Endothelial cell of umbilical vein (primary cell): ENCODE measurements at regions not wholly inside any gene's neighbourhood (a gene's known extent, or its start where the extent isn't known, plus 50 kb on each side); places are given as distances from the start of the nearest gene placed in this dataset.

Experiments used
- BruUV-seq: library from RNA; stranded (reverse); fragments of 400-500 nt; replicated peaks from 2 replicates; lab custom pipeline; 2021; lab: Mats Ljungman, UMichigan
- CTCF ChIA-PET: fragments of 300-600, 350-600 bp; sonication (Branson Sonifier 250); formaldehyde crosslinking; loops from one replicate; lab custom pipeline; 2021; ENCODE audit warnings: antibody characterized with exemption, inconsistent platforms; lab: Charles Lee
- POLR2A ChIA-PET: fragments of 300-600, 350-600 bp; sonication (Branson Sonifier 250); formaldehyde crosslinking; loops from one replicate; lab custom pipeline; 2021; ENCODE audit warnings: antibody characterized with exemption, inconsistent platforms; lab: Charles Lee
- DNase-seq: peaks from one replicate; pipeline ENCODE4 v3.0.0-alpha.2; 2011; ENCODE audit warnings: low read depth, low spot score
- FAIRE-seq: peaks from 2 replicates; lab custom pipeline; 2011; peaks lifted over from hg19 to GRCh38; lab: Jason Lieb, UNC
- H2AFZ ChIP-seq: 2 replicates; pipeline ENCODE4 v1.6.0; 2012; ENCODE audit warnings: low read depth, low read length, control low read depth, inconsistent platforms
- H3K27ac ChIP-seq: 2 replicates; pipeline ENCODE4 v1.5.1; 2011; ENCODE audit warnings: low read depth, mild to moderate bottlenecking, control low read depth, low read length, moderate library complexity; ENCODE audit not compliant: insufficient read depth
- H3K27me3 ChIP-seq, 2 experiments: 2 replicates each; pipeline versions ENCODE4 v1.6.0 to v1.6.1; 2011; ENCODE audit warnings: low read length in 2 of 2, mixed read lengths in 1 of 2; ENCODE audit not compliant: control insufficient read depth in 2 of 2, insufficient read depth in 2 of 2
- H3K36me3 ChIP-seq, 2 experiments: 2 replicates in 1 of 2; 3 replicates in 1 of 2; pipeline ENCODE4 v1.5.1; 2011; ENCODE audit warnings: low read length in 2 of 2, mild to moderate bottlenecking in 1 of 2, moderate library complexity in 1 of 2; ENCODE audit not compliant: control insufficient read depth in 2 of 2, insufficient read depth in 2 of 2; ENCODE audit errors: extremely low read depth in 1 of 2
- H3K4me1 ChIP-seq: 3 replicates; pipeline ENCODE4 v1.5.1; 2011; ENCODE audit warnings: mild to moderate bottlenecking, low read length; ENCODE audit not compliant: control insufficient read depth, insufficient read depth; ENCODE audit errors: extremely low read depth
- H3K4me2 ChIP-seq: 2 replicates; pipeline ENCODE4 v1.6.1; 2011; ENCODE audit warnings: low read length, control low read depth, mixed read lengths; ENCODE audit not compliant: insufficient read depth
- H3K4me3 ChIP-seq, 3 experiments: fragments of 200-600 bp in 1 of 3; sonication (generic), shearing (Covaris generic) in 1 of 3; replicated peaks in 1 of 3; 2 replicates each; pipeline ENCODE4 v1.5.1; 2011 to 2016; ENCODE audit warnings: control low read depth in 3 of 3, low read length in 3 of 3, mild to moderate bottlenecking in 2 of 3, inconsistent platforms in 1 of 3, low read depth in 1 of 3, moderate library complexity in 1 of 3; ENCODE audit not compliant: insufficient read depth in 1 of 3
- H3K79me2 ChIP-seq: 2 replicates; pipeline ENCODE4 v1.6.0; 2012; ENCODE audit warnings: low read length, inconsistent platforms; ENCODE audit not compliant: control insufficient read depth, insufficient read depth
- H3K9ac ChIP-seq: replicated peaks from 2 replicates; pipeline ENCODE3; 2011; ENCODE audit warnings: low read length, control low read depth; ENCODE audit not compliant: insufficient read depth; ENCODE audit errors: extremely low read depth
- H3K9me1 ChIP-seq: replicated peaks from 3 replicates; pipeline ENCODE4 v1.6.0; 2011; ENCODE audit warnings: mild to moderate bottlenecking, low read length; ENCODE audit not compliant: control insufficient read depth, insufficient read depth; ENCODE audit errors: extremely low read depth
- H3K9me3 ChIP-seq: replicated peaks from 2 replicates; pipeline ENCODE4 v1.5.1; 2012; ENCODE audit warnings: low read length, inconsistent platforms; ENCODE audit not compliant: control insufficient read depth, insufficient read depth
- H4K20me1 ChIP-seq: replicated peaks from 2 replicates; pipeline ENCODE3; 2011; ENCODE audit warnings: mild to moderate bottlenecking, low read length; ENCODE audit not compliant: control insufficient read depth, insufficient read depth; ENCODE audit errors: extremely low read depth
- EZH2 ChIP-seq: IDR thresholded peaks from 2 replicates; pipeline ENCODE4 v1.6.1; 2012; ENCODE audit warnings: borderline replicate concordance, low read depth, mild to moderate bottlenecking, moderate library complexity, low read length, inconsistent platforms; ENCODE audit not compliant: severe bottlenecking
- FOS ChIP-seq: IDR thresholded peaks from 2 replicates; pipeline ENCODE4 v1.6.1; 2011; ENCODE audit warnings: mild to moderate bottlenecking, low read length, moderate library complexity, borderline replicate concordance; ENCODE audit not compliant: insufficient read depth
- GATA2 ChIP-seq: IDR thresholded peaks from 2 replicates; pipeline ENCODE4 v1.7.0; 2011; ENCODE audit warnings: low read depth, mild to moderate bottlenecking, moderate library complexity, mixed read lengths, low read length; ENCODE audit not compliant: insufficient read length, insufficient read depth
- JUN ChIP-seq: IDR thresholded peaks from 2 replicates; pipeline ENCODE4 v1.6.1; 2011; ENCODE audit warnings: borderline replicate concordance, low read depth; ENCODE audit not compliant: insufficient read length, insufficient read depth
- MYC ChIP-seq: IDR thresholded peaks from one replicate; pipeline ENCODE4 v1.6.1; 2011; ENCODE audit warnings: mild to moderate bottlenecking, low read depth, low read length
- POLR2A ChIP-seq: IDR thresholded peaks from 2 replicates; pipeline ENCODE4 v1.6.1; 2012; ENCODE audit warnings: low read depth, mild to moderate bottlenecking, control low read depth, low read length
- POLR2AphosphoS5 ChIP-seq: IDR thresholded peaks from 2 replicates; pipeline ENCODE4 v1.6.1; 2012; ENCODE audit warnings: low read depth, mild to moderate bottlenecking, control low read depth, low read length, moderate library complexity; ENCODE audit not compliant: insufficient read depth
- dilution Hi-C: fragments of 300-500 bp; cut with MboI; formaldehyde crosslinking; loops from one replicate; pipeline ENCODE4 v1.15.0; 2019; ENCODE audit warnings: low sequenced_read_pairs; ENCODE audit not compliant: extremely low pct_ligation_motif_present
- intact Hi-C: fragments of 100-400 bp; cut with micrococcal nuclease; formaldehyde crosslinking; loops from one replicate; pipeline ENCODE4 v1.10.0; 2022
- TF ChIP-seq, protein P1 (sequence below): IDR thresholded peaks from 2 replicates; pipeline ENCODE4 v1.6.1; 2011; ENCODE audit not compliant: insufficient read depth, insufficient read length
- TF ChIP-seq, protein P2 (sequence below), 2 donors: IDR thresholded peaks; 1 replicate in 1 of 2; 2 replicates in 1 of 2; pipeline ENCODE4 v1.5.1; 2011; ENCODE audit warnings: low read length in 2 of 2, mild to moderate bottlenecking in 2 of 2, moderate library complexity in 2 of 2, control low read depth in 1 of 2, inconsistent platforms in 1 of 2, low read depth in 1 of 2; ENCODE audit not compliant: insufficient read depth in 1 of 2; ENCODE audit errors: extremely low read depth in 1 of 2

DNA sequence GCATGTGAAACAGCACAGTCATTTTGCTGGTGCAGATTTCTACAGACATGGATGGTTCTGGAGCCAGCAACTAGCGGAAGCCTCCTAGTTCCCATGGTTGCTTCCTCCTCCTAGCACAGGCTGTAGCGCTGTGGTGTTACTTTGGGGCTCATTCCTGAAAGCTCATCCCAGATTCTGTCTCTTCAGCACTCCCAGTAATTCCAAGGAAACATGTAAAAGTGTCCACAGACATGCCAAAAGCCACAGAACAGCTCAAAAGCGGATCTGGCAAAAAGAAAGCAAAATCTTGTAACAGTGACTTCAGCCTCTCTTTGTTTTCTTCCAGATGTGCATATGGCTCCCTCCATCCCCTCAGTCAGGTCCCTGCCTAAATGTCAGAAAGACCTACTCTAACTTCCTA lies 144.1 kb downstream of the CEP120 start:
- ChIA-PET POLR2A (no interaction called here), CTCF (no interaction called here)
- H3K4me3 ChIP-seq: no peak overlapping the region
- no peak overlapping the region for H3K4me2 ChIP-seq
- H2AFZ ChIP-seq: no peak overlapping the region
- H3K9me1 ChIP-seq: no peaks in the 10 kb centered on the region
- H3K27ac ChIP-seq: no peak overlapping the region
- H3K27me3 ChIP-seq: peaks cover 5 to 10% of the 10 kb centered on the region in 2 experiments
- H3K79me2 ChIP-seq: no peaks in the 10 kb centered on the region
- no peaks in the 10 kb centered on the region for H3K4me1 ChIP-seq
- TF ChIP-seq JUN (no peak), POLR2AphosphoS5 (no peak), MYC (no peak), FOS (no peak), GATA2 (no peak), EZH2 (no peak), POLR2A (no peak)
- TF ChIP-seq, protein P1, sequence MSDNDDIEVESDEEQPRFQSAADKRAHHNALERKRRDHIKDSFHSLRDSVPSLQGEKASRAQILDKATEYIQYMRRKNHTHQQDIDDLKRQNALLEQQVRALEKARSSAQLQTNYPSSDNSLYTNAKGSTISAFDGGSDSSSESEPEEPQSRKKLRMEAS: no peak
- TF ChIP-seq, protein P2, sequence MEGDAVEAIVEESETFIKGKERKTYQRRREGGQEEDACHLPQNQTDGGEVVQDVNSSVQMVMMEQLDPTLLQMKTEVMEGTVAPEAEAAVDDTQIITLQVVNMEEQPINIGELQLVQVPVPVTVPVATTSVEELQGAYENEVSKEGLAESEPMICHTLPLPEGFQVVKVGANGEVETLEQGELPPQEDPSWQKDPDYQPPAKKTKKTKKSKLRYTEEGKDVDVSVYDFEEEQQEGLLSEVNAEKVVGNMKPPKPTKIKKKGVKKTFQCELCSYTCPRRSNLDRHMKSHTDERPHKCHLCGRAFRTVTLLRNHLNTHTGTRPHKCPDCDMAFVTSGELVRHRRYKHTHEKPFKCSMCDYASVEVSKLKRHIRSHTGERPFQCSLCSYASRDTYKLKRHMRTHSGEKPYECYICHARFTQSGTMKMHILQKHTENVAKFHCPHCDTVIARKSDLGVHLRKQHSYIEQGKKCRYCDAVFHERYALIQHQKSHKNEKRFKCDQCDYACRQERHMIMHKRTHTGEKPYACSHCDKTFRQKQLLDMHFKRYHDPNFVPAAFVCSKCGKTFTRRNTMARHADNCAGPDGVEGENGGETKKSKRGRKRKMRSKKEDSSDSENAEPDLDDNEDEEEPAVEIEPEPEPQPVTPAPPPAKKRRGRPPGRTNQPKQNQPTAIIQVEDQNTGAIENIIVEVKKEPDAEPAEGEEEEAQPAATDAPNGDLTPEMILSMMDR (IDR thresholded peaks at IDR 0.05; ENCODE audit: extremely low read depth in 1 of 2, insufficient read depth in 1 of 2, low read depth in 1 of 2, low read length in 2 of 2): no peak
- BruUV-seq: no TSS peak
- dilution Hi-C loops: no loop called here
- H3K9me3 ChIP-seq: no peaks in the 10 kb centered on the region
- no peak for FAIRE-seq
- no peaks in the 10 kb centered on the region for H3K36me3 ChIP-seq
- intact Hi-C loops: no loop called here
- no peak for DNase-seq
- no peak overlapping the region for H3K9ac ChIP-seq
- H4K20me1 ChIP-seq: no peaks in the 10 kb centered on the region
